ENCODE measurements at regions not wholly inside any gene's neighbourhood (a gene's known extent, or its start where the extent isn't known, plus 50 kb on each side); places are given as distances from the start of the nearest gene placed in this dataset.

- TF ChIP-seq YY1 (IDR thresholded peaks at IDR 0.05; ENCODE audit: insufficient read depth, insufficient read length) (no peak), ZNF274 (IDR thresholded peaks at IDR 0.05; ENCODE audit: low read depth, low read length) (no peak), SUZ12 (IDR thresholded peaks at IDR 0.05; ENCODE audit: extremely low read depth, insufficient read depth, insufficient read length) (no peak)
Measured at GRCh38 chr6:80938131-80938530, 814.4 kb downstream of the TENT5A start.

All from NT2/D1 (cell line).